ENCODE measurements at regions not wholly inside any gene's neighbourhood (a gene's known extent, or its start where the extent isn't known, plus 50 kb on each side); places are given as distances from the start of the nearest gene placed in this dataset.

DNA sequence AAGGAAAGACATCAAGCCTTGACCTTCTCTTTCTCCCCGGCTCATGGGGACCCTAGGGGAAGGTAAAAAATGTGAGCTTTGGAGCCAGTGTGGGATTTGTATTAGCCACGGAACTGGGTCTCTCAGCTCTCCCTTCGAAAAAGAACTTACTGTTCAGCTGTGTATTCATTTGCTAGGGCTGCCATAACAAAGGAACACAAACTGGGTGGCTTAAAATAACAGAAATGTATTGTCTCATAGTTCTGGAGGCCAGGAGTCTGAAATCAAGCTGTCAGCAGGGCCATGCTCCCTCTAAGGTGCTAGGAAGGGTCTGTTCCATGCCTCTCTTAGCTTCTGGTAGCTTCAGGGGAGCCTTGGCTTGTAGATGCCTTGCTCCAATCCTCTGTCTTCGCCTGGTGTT is 83.5 kb upstream of the SLC2A1 start:
- Mint-ChIP-seq H3K4me3 (no peak overlapping the region), H3K4me1 (ENCODE audit: low read depth) (peaks cover 2% of the 10 kb centered on the region), H3K27me3 (ENCODE audit: low read depth) (no peaks in the 10 kb centered on the region), H3K36me3 (ENCODE audit: insufficient read depth) (no peaks in the 10 kb centered on the region), H3K9me3 (no peaks in the 10 kb centered on the region)
- DNase-seq (no peak), ATAC-seq (no peak)

DNA sequence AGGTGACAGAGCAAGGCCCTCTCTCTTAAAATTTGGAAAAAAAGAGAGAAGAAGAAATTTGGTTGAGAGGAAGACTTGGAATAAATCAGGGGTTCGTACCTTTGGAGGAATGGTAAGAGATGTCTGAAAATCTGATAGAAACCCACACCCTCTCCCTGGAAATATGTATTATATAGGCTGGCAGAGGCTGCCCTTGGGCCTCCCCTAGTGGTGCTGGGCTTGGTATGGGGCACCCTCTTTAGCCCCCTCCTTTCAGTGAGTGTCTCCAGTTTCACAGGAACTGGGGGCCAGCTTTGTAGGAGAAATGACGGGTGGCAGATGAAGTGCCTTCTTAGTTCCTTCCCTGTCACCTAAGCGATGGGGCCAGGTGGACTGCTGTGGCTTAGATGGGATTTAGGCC is 82.9 kb upstream of the SLC2A1 start:
- DNase-seq (no peak), ATAC-seq (no peak)
- no peak overlapping the region for H3K4me3 Mint-ChIP-seq
- H3K9me3 Mint-ChIP-seq = no peaks in the 10 kb centered on the region
- no peaks in the 10 kb centered on the region for H3K36me3 Mint-ChIP-seq (ENCODE audit: insufficient read depth)
- no peaks in the 10 kb centered on the region for H3K27me3 Mint-ChIP-seq (ENCODE audit: low read depth)
- H3K4me1 Mint-ChIP-seq (ENCODE audit: low read depth) = peaks cover 2% of the 10 kb centered on the region

DNA sequence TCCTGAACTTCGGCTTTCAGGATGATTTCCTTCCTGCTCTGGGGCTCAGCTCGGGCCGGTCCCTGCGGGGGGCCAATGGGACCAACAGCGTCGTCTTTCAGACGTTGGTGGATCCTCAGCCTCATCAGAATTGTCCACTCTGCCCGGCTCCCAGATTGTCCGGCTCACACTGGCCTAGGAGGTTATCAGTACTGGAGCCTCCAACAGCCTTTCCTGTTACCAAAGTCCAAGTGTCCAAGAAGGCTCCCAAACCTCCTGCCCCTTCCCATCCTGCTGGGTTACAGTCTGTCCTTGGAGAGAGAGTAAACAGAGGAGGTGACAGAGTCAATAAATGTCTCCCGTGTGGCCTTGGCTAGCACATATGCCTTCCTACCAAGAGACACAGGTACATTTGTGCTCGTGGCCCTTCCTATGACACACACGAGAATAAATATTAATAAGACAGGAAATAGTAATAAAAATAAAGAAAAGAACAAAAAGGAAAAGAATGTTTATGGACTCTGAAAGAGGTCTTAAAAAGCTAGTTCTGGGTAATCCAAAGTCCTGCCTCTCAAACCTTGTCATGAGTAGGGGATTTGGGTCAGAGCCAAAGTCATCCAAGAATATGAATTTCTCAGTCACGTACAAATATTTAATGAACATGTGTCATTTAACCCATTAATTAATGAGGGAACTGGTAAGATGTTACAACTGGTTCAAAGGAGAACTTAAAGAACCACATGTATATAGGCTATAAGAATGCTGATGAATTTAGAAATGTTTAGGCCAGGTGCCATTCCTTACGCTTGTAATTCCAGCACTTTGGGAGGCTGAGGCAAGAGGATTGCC is 80.8 kb upstream of the SLC2A1 start:
- ATAC-seq (no peak), DNase-seq (no peak)
- no peaks in the 10 kb centered on the region for H3K36me3 Mint-ChIP-seq (ENCODE audit: insufficient read depth)
- H3K4me3 Mint-ChIP-seq = no peak overlapping the region
- peaks cover 11% of the 10 kb centered on the region for H3K4me1 Mint-ChIP-seq (ENCODE audit: low read depth)
- H3K9me3 Mint-ChIP-seq = no peaks in the 10 kb centered on the region
- H3K27me3 Mint-ChIP-seq (ENCODE audit: low read depth) = no peaks in the 10 kb centered on the region

DNA sequence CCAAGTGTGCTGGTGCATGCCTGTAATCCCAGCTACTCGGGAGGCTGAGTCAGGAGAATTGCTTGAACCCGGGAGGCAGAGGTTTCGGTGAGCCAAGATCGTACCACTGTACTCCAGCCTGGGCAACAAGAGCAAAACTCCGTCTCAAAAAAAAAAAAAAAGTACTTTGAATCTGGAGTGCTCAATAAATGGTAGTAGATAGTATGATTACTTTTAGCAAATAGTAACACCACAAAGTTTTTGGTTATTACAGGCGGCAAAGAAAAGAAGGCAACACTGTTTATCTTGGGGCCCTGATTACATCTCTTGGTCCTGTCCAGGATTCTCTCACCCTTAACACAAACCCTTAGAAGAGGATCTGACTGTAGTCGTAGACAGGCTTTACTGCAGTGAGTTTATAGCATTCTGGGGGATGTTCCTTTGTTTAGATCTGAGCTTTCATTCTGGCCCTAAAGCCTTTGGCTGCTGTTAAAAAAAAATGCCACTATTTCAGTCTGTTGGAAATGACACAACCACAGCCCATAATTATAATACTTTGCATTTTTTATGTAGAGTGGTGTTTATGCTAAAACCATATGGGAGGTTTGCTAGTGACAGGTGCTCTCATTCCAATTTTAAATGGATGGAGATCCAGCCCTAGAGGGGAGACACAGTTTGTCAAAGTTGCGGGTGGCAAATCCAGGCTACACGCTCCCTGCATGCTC is 79.7 kb upstream of the SLC2A1 start:
- no peaks in the 10 kb centered on the region for H3K9me3 Mint-ChIP-seq
- peaks cover 15% of the 10 kb centered on the region for H3K4me1 Mint-ChIP-seq (ENCODE audit: low read depth)
- H3K36me3 Mint-ChIP-seq (ENCODE audit: insufficient read depth) = no peaks in the 10 kb centered on the region
- H3K4me3 Mint-ChIP-seq = no peak overlapping the region
- DNase-seq (no peak), ATAC-seq (no peak)
- no peaks in the 10 kb centered on the region for H3K27me3 Mint-ChIP-seq (ENCODE audit: low read depth)

DNA sequence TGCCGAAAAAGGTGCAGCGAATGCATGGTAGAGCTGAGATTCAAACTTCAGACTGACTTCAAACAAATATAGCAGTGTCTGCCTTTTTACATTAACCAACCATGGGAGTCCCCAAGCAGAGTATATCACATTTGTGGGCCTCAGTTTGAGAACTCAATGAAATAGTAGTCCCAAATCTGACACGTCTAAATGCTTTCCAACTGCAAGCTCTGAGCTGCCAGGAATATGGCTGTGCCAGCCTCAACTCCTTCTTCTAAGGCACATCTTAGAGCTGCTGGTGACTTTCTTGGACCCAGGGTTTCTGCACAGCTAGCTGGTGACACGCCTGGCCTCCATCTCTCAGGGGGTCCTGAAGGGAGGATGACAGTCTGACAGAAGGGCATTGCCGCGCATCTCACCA is 78.8 kb upstream of the SLC2A1 start:
- no peak for DNase-seq
- Mint-ChIP-seq H3K4me3 (no peak overlapping the region), H3K27me3 (ENCODE audit: low read depth) (no peaks in the 10 kb centered on the region)

DNA sequence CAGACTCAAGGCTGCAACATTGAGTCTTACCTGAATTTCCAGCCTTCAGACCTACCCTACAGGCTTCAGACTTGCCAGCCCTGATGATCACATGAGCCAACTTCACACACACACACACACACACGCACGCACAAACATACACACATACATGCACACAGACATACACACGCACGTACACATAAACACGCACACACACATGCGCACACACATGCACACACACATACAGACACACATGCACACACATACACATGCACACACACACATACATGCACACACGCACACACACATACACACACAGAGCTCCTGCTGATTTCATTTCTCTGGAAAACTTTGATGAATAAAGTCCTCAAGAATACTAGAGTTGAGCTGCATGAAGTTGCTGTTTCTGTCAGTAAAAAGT is 78.3 kb upstream of the SLC2A1 start:
- Mint-ChIP-seq H3K4me1 (ENCODE audit: low read depth) (peaks cover 13% of the 10 kb centered on the region), H3K27me3 (ENCODE audit: low read depth) (no peaks in the 10 kb centered on the region), H3K9me3 (no peaks in the 10 kb centered on the region), H3K4me3 (no peak overlapping the region), H3K36me3 (ENCODE audit: insufficient read depth) (no peaks in the 10 kb centered on the region)
- ATAC-seq (no peak), DNase-seq (no peak)

More for the DNA sequence above, 78.8 kb upstream of the SLC2A1 start:
- H3K4me1 Mint-ChIP-seq (ENCODE audit: low read depth) = peaks cover 13% of the 10 kb centered on the region
- no peak for ATAC-seq
- H3K9me3 Mint-ChIP-seq = no peaks in the 10 kb centered on the region
- no peaks in the 10 kb centered on the region for H3K36me3 Mint-ChIP-seq (ENCODE audit: insufficient read depth)

DNA sequence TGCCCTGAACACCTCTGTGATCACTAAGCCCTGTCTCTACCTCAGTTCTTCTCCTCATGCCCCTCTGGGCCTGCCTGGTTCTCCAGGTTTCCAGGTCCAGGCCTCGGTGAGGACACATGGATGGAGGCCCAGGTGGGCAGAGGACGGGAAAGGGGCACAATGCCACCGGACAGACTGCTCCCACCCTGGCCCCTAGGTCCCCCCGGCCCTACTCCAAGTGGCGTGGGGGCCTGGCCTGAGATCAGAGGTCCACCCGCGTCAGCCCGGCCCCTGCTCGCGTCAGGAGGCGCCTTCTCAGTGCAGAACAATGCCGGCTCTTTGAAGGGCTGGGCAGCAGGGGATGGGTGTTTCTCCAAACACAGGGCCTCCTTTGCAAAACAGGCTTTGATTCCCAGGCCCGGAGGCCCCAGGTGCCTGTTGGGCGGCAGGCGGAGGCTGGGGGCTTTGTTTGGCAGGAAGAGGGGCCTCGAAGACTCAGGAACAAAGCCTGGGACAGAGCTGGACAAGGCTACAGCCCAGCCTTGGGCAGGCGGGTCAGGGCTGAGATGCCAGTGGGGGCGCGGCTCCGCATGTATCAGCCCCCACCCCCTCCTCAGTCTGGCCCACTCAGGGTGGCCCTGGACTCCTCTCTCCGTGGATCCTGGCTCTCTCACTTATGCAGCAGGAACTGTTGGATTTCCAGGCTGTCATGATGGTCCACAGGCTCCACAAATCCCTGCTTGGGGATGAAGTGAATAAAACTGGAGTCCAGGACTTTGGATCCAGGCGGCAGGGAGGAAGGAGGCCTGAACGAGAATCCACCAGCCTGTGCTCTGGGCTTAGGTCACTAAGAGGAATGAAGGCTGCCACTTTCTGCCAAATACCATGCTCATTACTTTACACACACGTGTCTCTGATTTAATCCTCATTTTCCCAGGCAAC is 77.4 kb upstream of the SLC2A1 start:
- H3K27me3 Mint-ChIP-seq (ENCODE audit: low read depth) = no peaks in the 10 kb centered on the region
- no peaks in the 10 kb centered on the region for H3K9me3 Mint-ChIP-seq
- H3K4me3 Mint-ChIP-seq = no peak overlapping the region
- no peaks in the 10 kb centered on the region for H3K36me3 Mint-ChIP-seq (ENCODE audit: insufficient read depth)
- H3K4me1 Mint-ChIP-seq (ENCODE audit: low read depth) = peaks cover 13% of the 10 kb centered on the region
- no peak for ATAC-seq
- DNase-seq = no peak

DNA sequence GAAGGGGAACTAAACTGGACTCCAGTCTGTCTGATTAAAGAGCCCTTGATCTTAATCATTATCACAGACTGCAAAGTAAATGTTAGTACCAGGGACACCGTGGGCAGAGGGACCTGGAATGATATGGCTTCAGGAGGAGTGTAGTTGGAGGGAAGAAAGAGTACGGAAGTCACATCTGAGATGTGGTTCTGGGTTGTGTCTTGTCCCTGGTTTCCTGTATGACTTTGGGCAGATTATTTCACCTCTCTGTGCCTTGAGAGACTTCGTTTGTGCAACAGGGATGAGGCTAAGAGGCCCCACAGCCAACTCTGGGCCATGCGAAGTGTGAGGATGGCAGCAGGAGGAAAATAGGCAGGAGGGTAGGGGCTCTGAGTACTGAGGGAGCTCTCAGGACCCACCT is 76.1 kb upstream of the SLC2A1 start:
- no peaks in the 10 kb centered on the region for H3K9me3 Mint-ChIP-seq
- peak; percentile 52 to 67 for ATAC-seq
- H3K36me3 Mint-ChIP-seq (ENCODE audit: insufficient read depth) = no peaks in the 10 kb centered on the region
- H3K27me3 Mint-ChIP-seq (ENCODE audit: low read depth) = no peaks in the 10 kb centered on the region
- H3K4me3 Mint-ChIP-seq = no peak overlapping the region
- peaks cover 13% of the 10 kb centered on the region for H3K4me1 Mint-ChIP-seq (ENCODE audit: low read depth)
- DNase-seq = no peak

DNA sequence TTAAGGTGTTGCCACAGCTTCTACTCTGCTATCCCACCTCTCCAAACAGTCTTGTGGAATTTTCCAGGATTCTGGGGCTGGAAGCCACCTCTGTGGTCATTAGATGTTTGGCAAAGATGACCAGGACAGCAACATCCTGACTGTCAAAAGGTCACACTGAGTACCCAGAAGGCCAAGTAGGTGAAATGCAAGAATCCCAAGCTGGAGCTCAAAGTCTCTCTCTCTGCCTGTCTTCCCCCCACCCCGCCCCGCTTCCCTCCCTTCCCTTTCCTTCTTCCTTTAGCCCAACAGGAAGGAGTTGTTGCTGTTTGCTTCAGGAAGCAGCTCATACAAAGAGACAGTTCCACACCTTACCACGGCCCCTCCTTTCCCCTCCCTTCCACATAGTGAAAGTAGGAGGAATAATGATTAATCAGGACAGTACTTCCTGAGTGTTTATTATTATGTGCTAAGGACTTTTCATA is 75.6 kb upstream of the SLC2A1 start:
- Mint-ChIP-seq H3K4me3 (no peak overlapping the region), H3K4me1 (ENCODE audit: low read depth) (peaks cover 13% of the 10 kb centered on the region), H3K9me3 (no peaks in the 10 kb centered on the region), H3K27me3 (ENCODE audit: low read depth) (no peaks in the 10 kb centered on the region), H3K36me3 (ENCODE audit: insufficient read depth) (no peaks in the 10 kb centered on the region)
- ATAC-seq = peak; percentile 18 to 43
- no peak for DNase-seq

DNA sequence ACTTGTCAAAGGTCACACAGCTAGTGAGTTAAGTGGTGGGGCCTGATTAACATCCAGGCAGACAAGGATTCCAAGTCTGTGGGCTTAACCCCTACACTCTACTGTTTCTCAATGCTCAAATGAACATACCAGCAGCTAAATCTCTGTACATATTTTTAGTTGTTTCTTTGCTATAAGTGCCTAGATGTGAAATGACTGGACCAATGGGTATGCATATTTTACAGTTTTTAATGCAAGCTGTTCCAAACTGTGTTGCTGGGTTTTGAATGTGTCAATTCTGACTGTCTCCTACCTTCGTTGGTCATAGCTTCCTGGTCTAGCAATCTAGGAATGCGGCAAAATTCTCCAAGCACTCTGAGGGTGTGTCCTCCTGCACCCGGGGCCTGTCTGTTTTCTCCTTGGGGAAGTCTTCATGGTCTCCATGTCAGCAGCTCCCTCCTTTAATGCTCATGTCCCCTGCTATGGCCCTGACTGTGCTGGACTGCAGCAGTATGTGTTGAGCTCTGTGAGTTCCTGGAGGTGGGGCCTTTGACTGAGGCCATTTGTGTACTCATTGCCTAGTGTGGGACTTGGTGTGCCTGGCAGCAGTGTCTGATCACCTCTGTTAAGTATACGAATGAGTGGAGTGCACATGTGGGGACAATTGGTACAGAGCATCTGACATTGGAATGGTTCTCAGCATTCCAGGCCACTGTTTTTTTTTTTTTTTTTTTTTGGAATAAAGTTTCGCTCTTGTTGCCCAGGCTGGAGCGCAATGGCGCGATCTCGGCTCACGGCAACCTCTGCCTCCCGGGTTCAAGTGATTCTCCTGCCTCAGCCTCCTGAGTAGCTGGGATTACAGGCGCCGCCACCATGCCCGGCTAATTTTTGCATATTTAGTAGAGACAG is 72.9 kb upstream of the SLC2A1 start:
- H3K4me1 Mint-ChIP-seq (ENCODE audit: low read depth) = peaks cover 13% of the 10 kb centered on the region
- DNase-seq = no peak

DNA sequence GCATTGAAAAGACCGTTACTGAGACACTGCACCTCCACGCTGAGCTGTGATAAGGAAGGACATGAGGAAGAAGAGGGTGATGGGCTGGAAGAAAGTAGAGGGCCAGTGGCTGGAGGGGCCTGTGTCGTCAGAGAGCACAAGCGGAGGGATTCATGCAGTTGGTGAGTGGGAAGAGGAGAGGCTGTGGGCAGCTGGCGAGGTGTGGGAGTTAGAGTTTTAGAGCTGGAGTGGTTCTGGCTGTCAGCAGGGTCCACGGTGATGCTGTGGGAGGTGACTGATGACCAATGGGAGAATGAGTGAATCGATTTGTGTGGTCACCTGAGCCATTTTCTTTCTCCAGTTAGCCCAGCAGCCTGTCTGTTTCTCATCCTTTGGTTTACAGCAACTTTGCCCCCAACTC is 66.2 kb upstream of the SLC2A1 start:
- no peaks in the 10 kb centered on the region for H3K27me3 Mint-ChIP-seq (ENCODE audit: low read depth)
- DNase-seq (no peak), ATAC-seq (no peak)
- no peaks in the 10 kb centered on the region for H3K36me3 Mint-ChIP-seq (ENCODE audit: insufficient read depth)
- no peaks in the 10 kb centered on the region for H3K9me3 Mint-ChIP-seq
- H3K4me3 Mint-ChIP-seq = no peak overlapping the region
- H3K4me1 Mint-ChIP-seq (ENCODE audit: low read depth) = no peaks in the 10 kb centered on the region

More for the DNA sequence above, 72.9 kb upstream of the SLC2A1 start:
- Mint-ChIP-seq H3K27me3 (ENCODE audit: low read depth) (no peaks in the 10 kb centered on the region), H3K9me3 (no peaks in the 10 kb centered on the region), H3K36me3 (ENCODE audit: insufficient read depth) (no peaks in the 10 kb centered on the region), H3K4me3 (no peak overlapping the region)
- no peak for ATAC-seq

DNA sequence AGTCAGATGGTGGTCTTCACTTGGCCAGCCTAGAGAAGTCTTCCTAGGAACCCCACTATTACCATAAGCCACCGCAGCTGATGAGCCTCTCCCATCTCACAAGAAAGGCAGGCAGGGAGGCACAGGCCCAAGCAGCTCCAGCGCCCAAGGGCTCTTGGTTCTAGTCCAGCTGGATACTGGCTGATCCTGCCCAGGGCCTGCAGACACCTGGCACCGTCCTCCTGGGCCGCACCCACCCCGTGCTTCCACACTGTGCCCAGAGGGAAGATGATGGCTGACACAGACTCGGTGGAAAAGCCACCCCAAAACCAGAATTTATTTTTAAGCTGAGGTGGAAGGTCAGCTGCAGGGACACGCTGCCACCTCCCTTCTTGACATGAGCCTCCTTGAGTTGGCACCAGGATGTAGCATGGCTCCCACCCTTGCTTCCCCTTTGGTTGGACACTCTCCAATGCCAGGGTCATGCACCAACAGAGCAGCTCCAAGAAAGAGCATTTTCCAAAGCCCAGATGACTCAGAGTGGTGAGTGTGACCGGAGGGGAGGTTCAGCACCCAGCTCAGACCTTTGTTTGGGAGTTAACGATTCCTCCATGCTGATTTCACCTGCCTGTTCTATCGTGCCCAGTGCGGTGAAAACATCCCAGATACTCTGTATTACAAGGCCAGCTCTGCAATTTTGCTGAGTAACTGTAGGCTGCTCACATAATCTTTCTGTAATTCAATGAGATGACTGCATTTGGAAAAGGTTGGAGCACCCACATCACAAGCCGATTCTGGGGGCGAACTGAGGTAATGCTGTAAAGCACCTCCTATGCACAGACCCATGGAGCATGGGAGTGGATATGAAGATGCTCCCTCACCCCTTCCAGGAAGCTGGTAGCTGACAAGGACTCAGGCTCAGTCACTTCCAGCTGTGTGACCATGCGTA is 63.1 kb upstream of the SLC2A1 start:
- Mint-ChIP-seq H3K9me3 (no peaks in the 10 kb centered on the region), H3K27me3 (ENCODE audit: low read depth) (no peaks in the 10 kb centered on the region), H3K4me1 (ENCODE audit: low read depth) (no peaks in the 10 kb centered on the region), H3K36me3 (ENCODE audit: insufficient read depth) (no peaks in the 10 kb centered on the region), H3K4me3 (no peak overlapping the region)
- no peak for ATAC-seq
- no peak for DNase-seq

DNA sequence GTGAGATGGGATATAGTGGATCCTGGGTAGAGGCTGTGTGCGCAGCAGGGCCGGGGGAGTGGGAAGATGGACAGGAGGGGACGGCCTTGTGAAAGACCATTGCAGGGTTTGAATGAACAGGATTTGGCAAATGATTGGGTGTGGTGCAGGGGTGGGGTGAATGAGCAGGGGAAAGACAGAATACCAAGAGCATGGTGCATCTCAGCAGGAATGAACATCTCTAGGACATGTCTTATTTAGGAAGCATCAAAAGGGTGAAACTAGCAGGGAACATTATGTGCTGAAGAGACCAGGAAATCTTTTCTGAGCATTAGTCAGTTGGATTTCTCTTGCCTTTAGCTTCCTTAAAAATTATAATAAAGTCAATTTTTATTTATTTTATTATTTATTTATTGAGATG is 60.6 kb upstream of the SLC2A1 start:
- H3K27me3 Mint-ChIP-seq (ENCODE audit: low read depth) = no peaks in the 10 kb centered on the region
- no peak overlapping the region for H3K4me3 Mint-ChIP-seq
- no peaks in the 10 kb centered on the region for H3K36me3 Mint-ChIP-seq (ENCODE audit: insufficient read depth)
- ATAC-seq = no peak
- DNase-seq = no peak
- H3K4me1 Mint-ChIP-seq (ENCODE audit: low read depth) = no peaks in the 10 kb centered on the region
- H3K9me3 Mint-ChIP-seq = no peaks in the 10 kb centered on the region

All from activated T-cell treated with anti-CD3 and anti-CD28 coated beads, Interleukin-2, amount 50 U/mL, for 4 hours (primary cell).